ELF-1 (cell line): ENCODE measurements at regions not wholly inside any gene's neighbourhood (a gene's known extent, or its start where the extent isn't known, plus 50 kb on each side); places are given as distances from the start of the nearest gene placed in this dataset.
"Not testable (repeated sequence)": the region's sequence is repeated elsewhere in the genome, so short reads cannot be mapped to it uniquely, and the experiment has no call there.

Source experiments
- DNase-seq: peaks from one replicate; pipeline ENCODE4 v3.0.0-alpha.2; 2016; ENCODE audit warnings: low read depth, low spot score

- DNase-seq = no peak
These were observed 93.2 kb downstream of the DACT1 start for GRCh38 chr14:58730792-58731464.

GRCh38 chr14:58731465-58732293 lies 93.9 kb downstream of the DACT1 start:
- DNase-seq = no peak

- DNase-seq = no peak
These were observed 94.6 kb downstream of the DACT1 start for GRCh38 chr14:58732387-58732786.

GRCh38 chr14:58733451-58734208 lies 95.9 kb downstream of the DACT1 start:
- DNase-seq = no peak

GRCh38 chr14:58735596-58735995 lies 97.8 kb downstream of the DACT1 start:
- no peak for DNase-seq

GRCh38 chr14:58736606-58737005 lies 98.8 kb downstream of the DACT1 start:
- no peak for DNase-seq

- DNase-seq = no peak
These were observed 99.7 kb downstream of the DACT1 start for GRCh38 chr14:58737511-58737910.

- no peak for DNase-seq
These were observed 100.6 kb downstream of the DACT1 start for GRCh38 chr14:58738189-58738836.

GRCh38 chr14:58738876-58739275 lies 101.1 kb downstream of the DACT1 start:
- DNase-seq = no peak

DNA sequence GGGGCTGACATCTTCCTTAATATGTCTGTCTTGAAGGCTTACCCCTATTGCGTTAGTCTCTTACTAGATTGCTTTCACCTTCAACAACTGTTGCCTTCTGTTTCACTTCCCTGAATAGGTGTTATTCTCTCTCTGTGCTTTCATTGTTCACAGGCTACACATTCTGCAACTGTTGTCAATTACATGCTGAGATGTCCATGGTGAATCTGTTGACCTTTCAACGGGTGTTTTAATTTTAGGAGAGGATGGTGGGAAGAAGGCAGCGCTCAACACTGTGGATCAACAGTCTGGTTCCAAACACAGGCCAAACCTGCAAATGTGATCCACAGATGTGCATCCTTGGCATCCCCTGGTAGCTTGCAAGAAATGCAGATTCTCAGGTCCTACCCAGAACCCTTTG lies 101.9 kb downstream of the DACT1 start:
- no peak for DNase-seq

DNA sequence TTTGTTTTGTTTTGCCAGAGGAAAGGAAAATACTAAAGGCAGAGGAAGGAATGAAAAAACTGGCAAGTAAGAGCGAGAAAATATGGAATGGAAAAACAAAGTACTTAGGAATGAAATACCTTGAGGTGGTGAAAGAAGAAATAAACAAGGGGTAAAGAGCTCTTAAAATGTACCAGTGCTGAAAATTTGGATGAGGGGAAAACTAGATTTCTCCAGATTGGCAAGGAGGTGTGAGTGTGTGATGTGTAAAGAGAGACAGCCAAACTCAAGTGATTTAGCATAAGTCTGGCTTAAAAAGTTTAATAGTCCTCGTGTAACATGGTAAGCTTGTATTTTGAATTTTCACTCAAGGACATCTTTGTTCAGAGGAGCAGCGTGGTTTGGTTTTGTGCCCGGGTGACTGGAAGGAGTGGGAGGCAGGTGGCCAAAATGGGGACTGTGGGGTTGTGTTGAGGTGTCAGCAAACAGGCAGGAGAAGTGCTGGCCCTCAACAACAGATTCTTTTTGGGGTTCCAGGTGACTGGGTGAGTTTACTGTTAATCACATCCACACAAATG lies 102.7 kb downstream of the DACT1 start:
- no peak for DNase-seq

- DNase-seq = peak; percentile 16
These were observed 107.1 kb downstream of the DACT1 start for GRCh38 chr14:58744801-58745394.

GRCh38 chr14:58746261-58746660 lies 108.5 kb downstream of the DACT1 start:
- no peak for DNase-seq

GRCh38 chr14:58746701-58747100 lies 108.9 kb downstream of the DACT1 start:
- no peak for DNase-seq

DNA sequence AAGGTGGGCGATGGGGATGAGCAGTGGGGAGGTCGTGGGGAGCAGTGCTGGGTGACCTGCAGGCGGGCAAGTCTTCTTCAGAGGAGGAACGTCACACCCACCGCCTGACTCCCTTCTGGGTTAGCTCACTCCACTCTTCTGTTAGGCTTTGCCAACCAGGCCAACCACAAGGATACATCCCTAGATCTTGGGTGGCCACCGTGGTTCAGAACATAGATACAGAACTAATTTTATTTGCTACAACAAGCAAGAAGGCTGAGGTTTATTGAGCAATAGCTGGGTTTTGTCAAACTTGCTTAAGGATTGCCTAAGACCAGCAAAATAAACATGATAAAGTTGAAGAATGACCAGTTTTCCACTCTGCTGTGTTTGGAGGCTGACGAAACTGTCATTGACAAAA lies 109.4 kb downstream of the DACT1 start:
- no peak for DNase-seq

DNA sequence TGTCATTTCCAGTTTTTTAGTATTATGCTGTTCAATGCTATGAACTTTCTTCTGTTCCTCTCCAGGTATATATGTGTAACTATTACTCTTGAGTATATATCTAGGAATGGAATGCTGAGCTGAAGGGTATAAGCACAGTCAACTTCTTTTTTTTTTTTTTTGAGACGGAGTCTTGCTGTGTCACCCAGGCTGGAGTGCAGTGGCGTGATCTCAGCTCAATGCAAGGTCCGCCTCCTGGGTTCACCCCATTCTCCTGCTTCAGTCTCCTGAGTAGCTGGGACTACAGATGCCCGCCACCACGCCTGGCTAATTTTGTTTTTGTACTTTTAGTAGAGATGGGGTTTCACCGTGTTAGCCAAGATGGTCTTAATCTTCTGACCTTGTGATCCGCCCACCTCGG lies 110.5 kb downstream of the DACT1 start:
- DNase-seq = not testable (repeated sequence)

DNA sequence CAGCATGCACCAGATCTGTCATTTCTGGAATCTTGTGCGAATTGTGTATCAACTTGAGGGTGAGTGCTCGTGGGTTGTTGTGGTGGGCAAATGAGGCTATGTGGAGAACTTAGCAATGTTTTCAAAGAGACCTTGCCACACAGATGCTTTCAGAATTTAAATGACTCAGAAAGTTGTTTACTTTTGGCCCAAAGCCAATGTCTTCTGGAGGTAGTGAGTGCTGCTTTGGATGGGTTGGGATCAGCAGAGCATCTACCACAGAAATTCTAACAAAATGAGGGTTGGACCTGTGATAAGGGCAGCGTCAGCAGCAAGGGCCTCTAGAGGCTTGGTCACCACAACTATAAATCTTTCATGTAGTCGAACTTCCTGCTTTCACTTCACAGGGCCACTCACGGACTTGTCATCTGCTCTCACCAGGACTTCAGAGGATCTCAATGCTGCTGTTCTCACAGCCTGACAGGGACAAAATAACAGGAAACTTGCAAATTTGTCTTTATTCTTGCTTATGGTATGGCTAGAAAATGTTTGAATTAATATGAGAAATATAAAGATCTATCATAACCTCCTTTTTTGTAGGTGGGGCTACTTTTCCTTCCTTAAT lies 111.4 kb downstream of the DACT1 start:
- no peak for DNase-seq

DNA sequence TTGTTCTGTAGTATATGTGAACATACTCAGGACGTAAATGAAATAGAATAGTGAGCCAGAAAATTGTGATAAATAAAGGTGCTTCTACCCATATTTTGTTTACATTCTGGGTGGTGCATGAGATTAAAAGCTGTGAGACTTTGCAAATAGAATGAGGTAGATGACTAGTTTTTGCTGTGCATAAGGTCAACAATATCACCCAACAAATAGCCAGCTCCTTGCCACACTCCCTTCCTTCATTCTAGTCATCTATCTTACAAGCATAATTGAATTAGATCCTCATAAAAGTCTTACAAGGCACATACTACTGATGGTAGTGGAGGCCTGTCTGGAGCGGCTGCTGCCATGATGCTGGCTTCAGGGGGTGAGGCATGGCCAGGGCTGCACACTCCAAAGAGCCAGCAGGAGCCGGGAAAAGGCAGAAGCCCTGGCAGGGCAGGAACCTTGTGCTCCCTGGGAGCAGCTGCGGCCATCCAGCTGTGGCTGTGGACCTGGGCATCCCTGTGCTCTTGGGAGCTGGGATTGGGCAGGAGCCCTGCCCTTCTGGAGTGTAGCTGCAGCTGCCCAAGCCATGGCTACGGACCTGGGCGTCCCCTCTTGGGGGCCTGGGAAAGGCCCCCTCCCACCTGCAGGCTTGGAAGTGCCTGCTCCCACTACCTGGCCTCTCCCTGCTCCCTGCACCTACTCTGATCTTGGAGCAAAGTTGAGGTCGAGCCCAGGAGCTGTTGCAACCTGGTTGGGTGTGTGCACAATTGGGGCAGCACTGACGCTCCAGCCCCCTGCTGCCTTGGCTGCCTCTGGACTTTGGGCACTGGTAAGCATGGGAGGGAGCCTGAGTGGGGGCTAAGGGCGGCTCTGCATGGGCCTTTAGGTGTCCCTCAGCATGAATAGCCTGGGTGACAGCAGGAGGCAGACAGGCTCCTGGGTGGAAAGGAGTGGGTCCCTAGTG lies 112.8 kb downstream of the DACT1 start:
- DNase-seq = no peak

DNA sequence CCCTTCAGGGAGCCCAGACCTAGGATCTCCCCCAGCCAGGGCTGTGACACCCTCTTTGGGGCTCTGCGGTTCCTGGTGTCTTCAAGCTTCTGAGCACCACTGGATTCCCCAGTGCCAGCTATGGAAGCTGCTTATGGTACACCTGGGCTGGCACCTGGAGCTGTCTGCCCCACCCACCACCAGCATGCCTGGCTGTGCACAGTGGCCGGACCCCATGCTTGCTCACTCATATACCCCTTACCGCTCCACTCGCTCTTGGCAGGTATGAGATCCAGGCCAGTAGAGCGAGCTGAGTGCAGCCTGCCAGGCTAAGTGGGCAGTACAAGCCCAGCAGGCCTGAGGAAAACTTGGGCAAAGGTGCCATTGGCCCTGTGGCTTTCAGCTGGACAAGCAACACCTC lies 114.0 kb downstream of the DACT1 start:
- no peak for DNase-seq

- DNase-seq = no peak
These were observed 114.5 kb downstream of the DACT1 start for GRCh38 chr14:58752289-58752688.
